HG02763 (cell line): ENCODE measurements at regions not wholly inside any gene's neighbourhood (a gene's known extent, or its start where the extent isn't known, plus 50 kb on each side); places are given as distances from the start of the nearest gene placed in this dataset.
"Not testable (repeated sequence)": the region's sequence is repeated elsewhere in the genome, so short reads cannot be mapped to it uniquely, and the experiment has no call there.

ENCODE experiments used
- ATAC-seq: cut with Tn5 transposase; IDR thresholded peaks from one replicate; pipeline ENCODE4 v1.9.1; 2021; ENCODE audit warnings: mild to moderate bottlenecking, moderate library complexity; ENCODE audit not compliant: unreplicated experiment

DNA sequence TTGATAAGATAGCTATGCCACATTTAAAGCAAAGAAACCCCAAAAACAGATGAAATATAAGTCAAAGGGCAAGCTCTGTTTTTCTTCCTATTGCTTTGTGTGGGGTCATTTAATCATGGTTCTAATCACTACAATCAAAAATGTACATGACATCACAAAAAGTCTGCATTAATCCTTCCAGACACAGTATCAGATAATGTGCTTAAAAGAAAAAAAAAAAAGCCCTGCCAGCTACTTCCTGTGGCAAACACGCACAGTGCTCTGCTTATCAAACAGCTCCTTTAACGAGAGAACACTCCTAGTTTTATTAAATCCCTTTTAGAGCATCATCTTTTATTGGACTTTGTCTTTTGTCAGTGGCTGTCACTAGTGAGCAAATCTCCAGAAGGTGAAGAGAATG, 1005.8 kb downstream of the GATA3 start:
- no peak for ATAC-seq

DNA sequence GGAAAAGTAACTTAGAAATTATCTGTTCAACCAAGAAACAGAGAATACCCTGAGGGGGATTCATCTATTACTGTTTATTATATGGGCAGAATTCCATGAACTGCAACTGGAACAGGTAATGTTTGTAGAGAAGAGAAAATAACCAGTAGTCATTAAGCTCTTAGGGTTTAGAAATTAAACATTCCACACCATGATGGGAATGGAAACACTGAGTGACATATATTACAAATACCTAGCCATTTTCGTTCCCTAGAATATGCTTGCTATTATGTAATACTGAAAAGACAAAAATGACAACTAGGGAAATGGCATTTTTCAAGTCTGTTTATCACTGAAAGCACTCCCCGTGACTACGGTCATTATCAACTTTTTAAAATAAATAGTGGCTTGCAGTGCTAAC, 1007.4 kb downstream of the GATA3 start:
- no peak for ATAC-seq

DNA sequence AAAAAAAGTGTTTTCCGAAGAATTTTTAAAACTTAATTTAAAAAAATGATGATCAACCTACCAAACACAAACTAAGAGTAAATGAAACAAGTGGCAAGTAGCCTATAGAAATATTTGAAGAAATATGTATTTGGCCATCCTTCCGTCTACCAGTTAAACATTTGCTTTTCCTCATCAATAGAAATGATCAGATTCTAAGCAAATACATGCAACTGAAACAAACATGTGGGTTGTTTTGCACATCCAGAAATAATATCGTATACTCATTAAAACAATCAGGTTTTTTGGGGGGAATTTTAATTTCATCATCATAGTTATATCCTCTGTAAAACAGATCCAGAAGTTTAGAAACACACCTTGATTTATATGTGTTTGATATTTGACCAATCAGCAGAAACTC, 1011.7 kb downstream of the GATA3 start:
- no peak for ATAC-seq

DNA sequence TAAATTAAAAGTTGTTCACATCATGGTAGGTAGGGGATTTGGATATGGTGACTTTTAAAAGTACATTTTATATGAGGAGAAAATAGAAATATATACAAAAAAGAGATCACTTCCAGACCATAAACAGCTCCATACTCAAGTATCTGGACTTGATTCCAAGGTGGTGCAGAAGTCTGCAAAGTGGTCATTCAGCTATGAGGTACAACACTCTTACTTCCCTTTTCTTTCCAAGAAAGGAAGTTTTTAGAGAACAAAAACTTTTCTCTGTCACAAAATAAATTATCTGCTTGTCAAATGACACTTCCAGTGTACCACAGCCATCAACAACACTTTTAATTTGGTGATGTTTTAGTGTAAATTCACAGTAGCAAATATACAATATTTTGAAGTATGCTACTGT, 1013.5 kb downstream of the GATA3 start:
- no peak for ATAC-seq

DNA sequence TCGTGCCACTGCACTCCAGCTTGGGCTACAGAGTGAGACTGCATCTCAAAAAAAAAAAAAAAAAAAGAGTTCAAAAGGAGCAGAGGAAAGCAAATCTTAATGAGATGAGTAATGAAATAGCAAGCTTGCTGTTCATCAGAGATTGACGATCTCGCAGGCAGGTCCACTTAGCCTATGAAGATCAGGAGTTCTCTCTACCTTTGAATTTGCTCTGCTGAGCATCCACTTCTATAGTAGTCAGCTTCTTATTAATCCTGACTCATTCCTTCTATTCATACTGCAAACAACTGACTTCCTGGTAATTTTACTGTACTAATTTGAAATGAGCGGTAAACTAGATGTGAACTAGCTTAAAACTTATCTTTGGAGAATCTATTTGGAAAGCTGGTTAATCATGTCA, 1014.6 kb downstream of the GATA3 start:
- no peak for ATAC-seq

DNA sequence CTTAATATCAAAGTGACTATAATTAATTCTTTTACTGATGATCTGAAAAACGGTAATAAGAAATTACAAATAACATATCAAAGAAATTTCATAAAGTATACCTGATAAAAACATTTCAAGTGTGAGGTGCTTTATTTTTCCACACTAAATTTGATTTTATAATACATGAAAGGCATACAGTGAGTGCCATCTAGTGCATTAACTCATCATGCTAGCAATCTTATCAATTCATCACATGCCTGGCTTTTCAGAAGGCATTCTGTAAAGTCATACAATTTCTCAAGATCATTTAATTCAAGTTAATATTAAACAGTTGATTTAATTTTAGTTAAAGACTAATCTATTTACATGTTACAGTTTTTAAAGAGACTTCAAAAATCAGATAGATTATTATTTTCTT, 1020.9 kb downstream of the GATA3 start:
- no peak for ATAC-seq

DNA sequence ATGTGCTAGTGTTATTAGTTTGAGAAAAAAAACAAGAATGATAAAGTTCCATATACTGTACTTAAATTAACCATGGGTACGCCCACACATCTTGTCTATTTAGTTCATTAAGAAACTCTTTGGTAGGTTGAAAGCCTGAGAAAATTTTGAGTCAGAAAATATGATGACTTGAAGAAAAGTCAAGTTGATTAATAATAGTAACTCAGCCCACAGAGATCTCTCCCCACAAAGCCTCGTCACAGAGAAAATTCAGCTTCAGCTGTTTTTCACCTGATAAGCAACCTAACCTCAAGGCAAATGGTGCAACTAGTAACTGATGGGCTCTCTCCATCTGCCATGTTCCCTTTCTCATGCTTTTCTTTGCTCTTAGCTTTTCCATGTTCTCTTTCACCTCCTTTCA, 1021.6 kb downstream of the GATA3 start:
- no peak for ATAC-seq

DNA sequence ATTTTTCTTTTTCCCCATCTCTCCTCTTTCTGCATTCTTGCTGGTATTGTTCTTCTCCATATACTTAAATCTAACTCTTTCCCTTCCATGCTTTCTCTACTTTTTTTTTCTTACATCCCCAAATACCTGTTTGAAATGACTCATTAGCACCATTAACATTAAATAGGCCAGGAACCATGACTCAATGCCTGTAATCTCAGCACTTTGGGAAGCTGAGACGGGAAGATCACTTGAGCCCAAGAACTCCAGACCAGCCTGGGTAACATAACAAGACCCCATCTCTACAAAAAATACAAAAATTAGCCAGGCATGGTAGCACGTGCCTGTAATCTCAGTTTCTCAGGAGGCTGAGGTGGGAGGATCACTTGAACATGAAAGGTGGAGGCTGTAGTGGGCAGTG, 1026.8 kb downstream of the GATA3 start:
- ATAC-seq = no peak

DNA sequence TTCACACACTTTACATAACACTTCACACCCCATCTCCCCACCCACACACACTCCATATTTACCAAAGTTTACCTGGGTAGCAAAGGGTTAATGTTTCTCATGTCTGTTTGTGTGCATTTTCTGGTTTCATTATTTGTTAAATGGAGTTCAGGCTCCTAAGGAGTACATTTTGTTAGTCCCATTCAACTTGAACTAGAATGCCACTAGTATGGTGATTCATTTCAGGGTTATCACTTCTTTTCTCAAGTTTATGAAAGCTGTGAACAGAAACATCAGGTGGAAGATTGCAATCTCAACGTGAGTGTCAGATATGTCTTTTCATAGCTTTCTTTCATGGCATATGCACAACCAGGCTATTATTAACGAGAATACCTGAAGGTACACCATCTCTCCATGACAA, 1027.5 kb downstream of the GATA3 start:
- ATAC-seq = no peak

DNA sequence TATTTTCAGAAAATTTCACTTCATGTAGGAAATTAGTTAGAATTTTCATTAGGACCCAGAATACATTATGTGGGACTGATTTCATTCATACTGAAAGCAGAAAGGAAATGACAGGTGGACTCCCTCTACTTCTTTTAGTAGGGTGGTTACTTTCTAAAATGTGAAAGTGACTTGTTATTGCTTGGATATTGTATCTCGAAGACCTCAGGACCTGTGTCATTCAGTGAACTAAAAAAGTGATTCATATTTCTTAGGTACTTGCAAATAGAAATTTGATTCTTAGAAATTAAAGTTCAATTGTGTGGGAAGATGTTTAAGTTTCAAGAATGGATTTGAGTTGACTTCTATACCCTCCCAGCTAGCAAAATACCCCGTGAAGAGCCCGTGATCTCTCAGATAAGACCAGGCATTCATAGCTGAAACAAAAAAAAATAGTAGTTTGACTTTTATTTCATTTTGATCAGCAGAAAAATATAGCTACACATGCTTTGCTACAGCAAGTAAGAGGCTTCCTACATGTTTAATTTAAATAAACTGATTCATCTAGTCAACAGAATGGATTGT, 1037.1 kb downstream of the GATA3 start:
- ATAC-seq = no peak

DNA sequence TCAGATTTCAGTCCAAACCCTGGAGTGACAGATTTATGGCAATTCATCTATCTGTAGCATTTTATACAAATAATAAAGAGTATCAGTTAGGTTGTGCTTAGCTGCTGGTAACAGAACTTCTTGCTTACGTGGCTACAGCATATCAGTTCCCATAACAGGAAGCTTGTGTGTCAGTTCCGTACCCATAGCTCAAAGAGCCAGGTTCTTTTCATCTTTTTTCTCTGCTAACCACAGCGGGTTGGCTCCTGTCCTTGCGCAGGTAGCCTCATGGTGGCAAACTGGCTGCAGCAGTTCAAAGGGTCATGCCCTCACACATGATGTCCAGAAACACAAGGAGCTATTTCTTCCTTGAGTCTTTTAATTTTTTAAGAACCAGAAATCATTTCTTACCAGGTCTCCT, 1041.8 kb downstream of the GATA3 start:
- ATAC-seq = no peak

DNA sequence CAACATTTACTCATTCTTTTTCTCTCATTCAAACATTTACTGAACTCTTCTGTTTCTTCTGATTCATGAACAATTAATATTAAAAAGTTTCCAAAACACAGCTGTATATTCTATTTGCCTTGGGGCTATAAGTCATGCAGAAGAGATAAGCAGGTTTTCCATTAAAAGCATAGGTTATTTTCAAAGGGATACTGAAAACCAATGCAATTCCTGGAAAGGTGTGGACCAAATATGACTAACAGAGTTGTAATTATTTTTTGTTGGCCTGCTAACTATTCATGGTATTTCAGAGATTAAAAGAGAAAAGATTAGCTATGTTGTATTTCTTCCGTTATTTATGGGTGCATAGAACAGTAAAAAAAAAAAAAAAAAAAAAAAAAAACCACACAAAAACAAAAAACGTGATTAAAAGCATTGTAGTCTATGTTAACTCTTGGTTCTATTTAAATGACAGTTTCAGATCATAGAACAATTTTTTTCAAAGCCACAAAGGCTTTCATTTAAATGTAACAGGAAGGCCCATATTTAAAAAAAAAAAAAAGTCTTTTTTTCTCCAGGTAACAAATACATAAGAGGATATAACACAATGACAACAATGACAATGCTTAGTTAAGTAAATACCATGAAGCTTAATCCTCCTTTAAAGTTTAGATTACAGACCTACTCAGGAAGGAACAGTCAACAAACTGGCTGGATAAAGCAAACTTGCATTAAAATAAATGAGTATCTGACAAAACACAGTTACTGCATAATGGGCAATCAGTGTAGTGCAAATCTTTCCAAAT, 1042.9 kb downstream of the GATA3 start:
- no peak for ATAC-seq

DNA sequence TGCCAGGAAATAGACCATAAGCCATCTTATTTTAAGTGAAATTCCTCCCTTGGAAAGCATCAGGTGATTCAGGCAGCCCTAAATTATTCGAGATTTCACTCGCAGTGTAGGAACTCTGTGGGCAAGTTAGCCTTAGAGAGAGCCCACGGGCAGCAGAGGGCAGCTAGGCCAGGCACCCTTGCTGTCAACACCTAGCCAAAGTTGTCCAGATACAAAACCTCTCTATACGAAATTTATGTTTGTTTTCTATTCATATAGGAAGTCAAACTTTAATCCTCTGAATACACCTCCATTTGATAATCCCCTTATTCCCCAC, 1043.5 kb downstream of the GATA3 start:
- no peak for ATAC-seq

DNA sequence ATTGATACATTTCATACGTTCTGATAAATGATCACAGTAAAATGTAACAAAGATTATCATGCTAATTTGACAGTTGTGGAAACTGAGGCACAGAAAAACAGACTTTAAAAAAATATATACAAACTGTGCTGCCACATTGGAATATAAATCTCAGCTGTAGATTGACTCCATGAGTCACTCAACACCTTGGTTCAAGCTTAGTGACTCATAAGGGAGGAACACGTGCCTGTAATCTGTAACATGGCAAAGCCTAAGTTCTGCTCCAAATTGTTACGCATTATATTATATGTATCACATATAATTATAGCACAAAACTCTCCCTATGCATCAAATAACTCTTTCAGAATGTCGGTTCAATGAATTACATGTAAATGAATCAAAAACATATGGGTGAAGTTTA, 1047.5 kb downstream of the GATA3 start:
- ATAC-seq = no peak

DNA sequence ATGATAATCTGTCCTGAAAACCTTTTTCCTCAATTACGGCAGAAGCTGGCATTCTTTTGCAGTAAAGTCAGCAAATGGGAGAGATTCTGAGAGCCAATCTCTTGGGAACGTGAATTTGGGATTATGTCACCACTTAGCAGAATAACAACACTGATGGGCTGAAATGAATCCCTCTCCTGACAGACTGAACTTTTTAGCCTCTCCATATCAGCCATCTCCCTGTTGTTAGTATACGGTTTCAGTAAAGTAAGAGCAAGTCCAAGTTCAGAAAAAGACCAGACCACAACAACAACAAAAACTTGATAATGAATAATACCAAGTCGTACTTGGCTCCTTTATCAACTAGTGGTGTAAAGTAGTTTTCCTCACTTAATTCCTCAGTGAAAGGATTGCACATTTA, 1048.8 kb downstream of the GATA3 start:
- no peak for ATAC-seq

DNA sequence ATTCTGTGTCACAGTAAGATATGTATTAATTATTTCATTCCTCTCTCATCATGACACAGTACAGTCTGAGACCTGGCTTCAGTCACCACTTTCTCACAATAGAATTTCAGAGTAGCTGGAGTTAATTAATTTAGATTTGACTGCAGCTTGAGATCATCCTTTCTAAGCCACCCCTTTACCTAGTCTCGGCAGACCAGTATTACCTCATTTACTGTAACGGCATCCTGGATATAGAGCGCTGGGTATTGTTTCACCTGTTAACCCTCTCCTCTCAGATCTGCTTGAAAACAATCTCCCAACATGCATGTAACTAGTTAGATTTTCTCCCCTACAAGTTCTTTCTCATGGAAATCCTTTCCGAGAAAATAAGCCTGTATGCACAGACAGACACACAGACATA, 1057.5 kb downstream of the GATA3 start:
- no peak for ATAC-seq

DNA sequence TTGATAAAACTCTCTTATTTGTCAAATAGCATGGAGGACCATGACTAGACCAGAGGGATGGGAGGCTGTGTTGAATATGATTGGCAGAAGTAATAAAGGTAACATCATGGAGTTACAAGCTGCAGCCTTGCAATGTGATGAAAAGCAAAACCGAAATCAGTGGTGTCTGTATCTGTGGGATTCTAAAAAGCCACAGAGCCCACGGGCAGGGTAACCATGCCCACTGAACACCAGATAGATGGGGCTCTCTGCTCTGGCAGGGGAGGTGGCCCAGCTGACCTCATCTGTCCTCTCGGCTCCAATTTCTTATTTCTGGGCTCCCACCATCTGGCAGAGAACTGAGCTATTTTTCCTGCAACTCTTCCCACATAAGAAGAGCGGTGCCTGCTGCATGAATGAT, 1072.2 kb downstream of the GATA3 start:
- no peak for ATAC-seq

DNA sequence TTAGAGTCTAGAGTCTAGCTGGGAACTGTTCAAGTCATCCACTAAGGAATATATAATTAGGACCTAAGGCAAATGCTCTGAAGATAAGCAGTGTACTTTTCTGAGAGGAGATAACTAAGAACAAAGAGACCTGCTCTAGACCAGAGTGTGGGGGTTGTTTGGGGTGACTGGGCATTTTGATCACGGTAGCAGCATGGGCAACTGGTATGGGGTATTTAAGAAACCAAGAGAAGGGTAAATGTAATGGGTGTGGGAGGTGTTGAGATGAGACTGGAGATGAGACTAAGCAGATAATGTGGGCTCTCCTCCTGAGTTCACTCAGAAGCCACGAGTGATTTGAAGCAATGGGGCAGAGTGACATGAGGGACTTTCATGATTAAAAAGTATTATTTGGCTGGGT, 1082.9 kb downstream of the GATA3 start:
- ATAC-seq = no peak

DNA sequence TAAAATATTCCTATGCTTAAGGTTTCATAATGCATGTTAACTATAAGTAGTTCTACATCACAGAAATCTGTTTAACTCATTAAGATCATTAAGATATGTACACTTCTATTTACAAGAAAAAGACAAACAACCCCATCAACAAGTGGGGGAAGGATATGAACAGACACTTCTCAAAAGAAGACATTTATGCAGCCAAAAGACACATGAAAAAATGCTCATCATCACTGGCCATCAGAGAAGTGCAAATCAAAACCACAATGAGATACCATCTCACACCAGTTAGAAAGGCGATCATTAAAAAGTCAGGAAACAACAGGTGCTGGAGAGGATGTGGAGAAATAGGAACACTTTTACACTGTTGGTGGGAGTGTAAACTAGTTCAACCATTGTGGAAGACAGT, 1084.3 kb downstream of the GATA3 start:
- ATAC-seq = not testable (repeated sequence)

DNA sequence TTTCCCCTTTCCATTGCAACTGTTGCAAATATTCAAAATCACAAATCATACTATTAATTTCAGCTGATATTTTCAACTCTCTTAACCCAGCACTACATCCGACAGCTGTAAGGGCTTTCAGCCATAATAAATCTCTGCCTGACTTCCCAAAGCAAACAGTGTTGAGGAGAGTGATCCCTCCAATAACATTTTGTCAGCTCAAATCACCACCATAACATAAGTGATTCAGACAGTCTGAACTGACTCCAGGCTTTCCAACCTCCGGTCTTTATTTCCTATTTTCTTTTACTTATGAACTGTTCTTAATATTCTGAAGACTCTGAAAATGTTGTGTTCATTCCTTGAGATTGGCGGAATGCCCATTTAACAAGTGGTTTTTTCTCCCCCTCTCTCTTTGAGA, 1085.9 kb downstream of the GATA3 start:
- no peak for ATAC-seq

DNA sequence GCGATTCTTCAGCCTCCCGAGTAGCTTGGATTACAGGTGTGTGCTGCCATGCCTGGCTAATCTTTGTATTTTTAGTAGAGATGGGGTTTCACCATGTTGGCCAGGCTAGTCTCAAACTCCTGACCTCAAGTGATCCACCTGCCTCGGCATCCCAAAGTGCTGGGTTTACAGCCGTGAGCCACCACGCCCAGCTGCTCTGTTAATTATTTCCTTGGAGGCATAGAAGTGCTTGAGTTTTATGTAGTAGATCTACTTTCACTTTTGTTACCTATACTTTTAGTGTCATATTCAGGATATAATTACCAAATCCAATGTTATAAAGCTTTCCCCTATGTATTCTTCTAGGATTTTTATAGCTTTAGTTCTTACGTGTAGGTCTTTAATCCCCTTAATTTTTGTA, 1093.0 kb downstream of the GATA3 start:
- ATAC-seq = no peak

DNA sequence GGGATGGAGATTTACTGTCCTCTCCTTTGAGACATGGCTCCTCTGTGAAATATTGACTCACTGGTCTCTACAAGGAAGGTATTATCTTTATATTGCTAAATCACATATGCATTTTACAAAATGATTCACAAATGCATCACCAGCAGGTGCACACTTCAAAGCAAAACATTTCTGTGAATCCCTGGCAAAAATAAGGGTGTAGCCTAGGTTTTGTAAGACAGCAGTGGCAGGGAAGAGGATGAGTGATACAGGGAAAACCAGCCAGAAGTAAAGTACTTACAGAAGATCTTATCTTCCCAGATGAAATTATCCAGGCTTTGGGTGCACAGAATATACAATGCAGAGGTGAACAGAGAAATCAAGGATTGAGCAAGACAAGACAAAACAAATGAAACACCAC, 1094.6 kb downstream of the GATA3 start:
- ATAC-seq = no peak

DNA sequence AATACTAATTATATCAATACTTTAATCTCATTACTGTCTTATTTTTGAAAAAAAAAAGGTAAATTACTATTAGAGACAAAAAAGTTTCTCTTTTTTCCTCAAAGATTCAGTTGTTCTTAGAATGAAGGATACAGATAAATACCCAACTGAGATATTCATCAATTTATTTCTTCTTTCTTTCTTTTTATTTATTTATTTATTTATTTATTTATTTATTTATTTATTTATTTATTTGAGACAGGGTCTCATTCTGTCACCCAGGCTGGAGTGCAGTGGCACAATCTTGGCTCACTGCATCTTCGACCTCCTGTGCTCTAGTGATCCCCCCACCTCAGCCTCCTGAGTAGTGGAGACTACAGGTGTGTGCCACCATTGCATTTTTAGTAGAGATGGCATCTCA, 1098.6 kb downstream of the GATA3 start:
- not testable (repeated sequence) for ATAC-seq
